CD14-positive monocyte (primary cell): ENCODE measurements at regions not wholly inside any gene's neighbourhood (a gene's known extent, or its start where the extent isn't known, plus 50 kb on each side); places are given as distances from the start of the nearest gene placed in this dataset.

Experiments
- DNase-seq, 3 donors: peaks; one replicate each; pipeline ENCODE4 v3.0.0-alpha.2; 2011 to 2022
- H2AFZ ChIP-seq: 2 replicates; pipeline ENCODE4 v1.6.0; 2012; ENCODE audit warnings: mild to moderate bottlenecking, low read depth, low read length, inconsistent platforms; ENCODE audit not compliant: insufficient read depth, poor library complexity, severe bottlenecking
- H3K27ac ChIP-seq, 2 donors: 1 replicate in 1 of 2; 2 replicates in 1 of 2; pipeline ENCODE4 v1.5.1; 2012 to 2013; ENCODE audit warnings: low read length in 2 of 2, control low read depth in 1 of 2, inconsistent platforms in 1 of 2, low read depth in 1 of 2, mild to moderate bottlenecking in 1 of 2
- H3K27me3 ChIP-seq, 2 donors: one replicate each; pipeline versions ENCODE4 v1.6.0 to v1.6.1; 2011 to 2013; ENCODE audit warnings: low read length in 2 of 2; ENCODE audit not compliant: control insufficient read depth in 2 of 2, insufficient read depth in 2 of 2
- H3K36me3 ChIP-seq, 2 donors: replicated peaks in 1 of 2; 1 replicate in 1 of 2; 2 replicates in 1 of 2; pipeline versions ENCODE4 v1.5.1 to v1.6.1; 2012 to 2013; ENCODE audit warnings: low read length in 2 of 2, control low read depth in 1 of 2, inconsistent platforms in 1 of 2, mild to moderate bottlenecking in 1 of 2; ENCODE audit not compliant: insufficient read depth in 2 of 2, control insufficient read depth in 1 of 2
- H3K4me1 ChIP-seq, 2 donors: 1 replicate in 1 of 2; 2 replicates in 1 of 2; pipeline versions ENCODE4 v1.5.1 to v1.6.1; 2012 to 2013; ENCODE audit warnings: low read length in 2 of 2, control low read depth in 1 of 2, inconsistent platforms in 1 of 2, mild to moderate bottlenecking in 1 of 2, moderate library complexity in 1 of 2; ENCODE audit not compliant: insufficient read depth in 2 of 2, control insufficient read depth in 1 of 2
- H3K4me2 ChIP-seq: replicated peaks from 2 replicates; pipeline ENCODE3; 2012; ENCODE audit warnings: low read length, moderate library complexity, mild to moderate bottlenecking; ENCODE audit not compliant: poor library complexity, severe bottlenecking; ENCODE audit errors: extremely low read depth
- H3K4me3 ChIP-seq, 3 experiments: fragments of 200-600 bp in 1 of 3; sonication (generic) in 1 of 3; replicated peaks in 1 of 3; 1 replicate in 2 of 3; 2 replicates in 1 of 3; pipeline ENCODE4 v1.5.1; 2011 to 2013; ENCODE audit warnings: low read length in 3 of 3, mild to moderate bottlenecking in 3 of 3, control low read depth in 2 of 3, low read depth in 2 of 3, inconsistent platforms in 1 of 3, moderate library complexity in 1 of 3
- H3K79me2 ChIP-seq: 2 replicates; pipeline ENCODE4 v1.6.0; 2012; ENCODE audit warnings: mild to moderate bottlenecking, control low read depth, inconsistent platforms, low read length, moderate library complexity; ENCODE audit not compliant: insufficient read depth
- H3K9ac ChIP-seq: 2 replicates; pipeline ENCODE4 v1.6.0; 2017; ENCODE audit warnings: low read length, mild to moderate bottlenecking; ENCODE audit not compliant: insufficient read depth, poor library complexity, severe bottlenecking
- H3K9me3 ChIP-seq, 2 donors: replicated peaks in 1 of 2; 1 replicate in 1 of 2; 2 replicates in 1 of 2; pipeline versions ENCODE4 v1.5.1 to v1.6.1; 2012 to 2013; ENCODE audit warnings: low read length in 2 of 2, control low read depth in 1 of 2; ENCODE audit not compliant: control insufficient read depth in 1 of 2, insufficient read depth in 1 of 2
- H4K20me1 ChIP-seq: 2 replicates; pipeline ENCODE4 v1.6.0; 2012; ENCODE audit warnings: mild to moderate bottlenecking, low read length, control low read depth, moderate library complexity; ENCODE audit not compliant: insufficient read depth
- H3K27ac Mint-ChIP-seq, 7 donors: one replicate each; pipeline ENCODE4 v1.8.0; 2020; ENCODE audit warnings: mild to moderate bottlenecking in 7 of 7, mixed read lengths in 7 of 7, moderate library complexity in 6 of 7, inconsistent platforms in 2 of 7
- H3K27me3 Mint-ChIP-seq, 3 donors: one replicate each; pipeline ENCODE4 v1.8.0; 2021 to 2022; ENCODE audit warnings: low read depth in 3 of 3, mild to moderate bottlenecking in 3 of 3, mixed read lengths in 3 of 3, moderate library complexity in 3 of 3, inconsistent platforms in 1 of 3
- H3K36me3 Mint-ChIP-seq, 2 donors: one replicate each; pipeline ENCODE4 v1.8.0; 2020; ENCODE audit warnings: mixed read lengths in 2 of 2, inconsistent platforms in 1 of 2, mild to moderate bottlenecking in 1 of 2
- H3K4me1 Mint-ChIP-seq: one replicate; pipeline ENCODE4 v1.8.0; 2020; ENCODE audit warnings: mild to moderate bottlenecking, mixed read lengths
- H3K4me3 Mint-ChIP-seq, 2 donors: one replicate each; pipeline ENCODE4 v1.8.0; 2020; ENCODE audit warnings: mild to moderate bottlenecking in 2 of 2, mixed read lengths in 2 of 2, moderate library complexity in 1 of 2
- H3K9me3 Mint-ChIP-seq, 7 donors: one replicate each; pipeline ENCODE4 v1.8.0; 2020 to 2022; ENCODE audit warnings: mixed read lengths in 7 of 7, mild to moderate bottlenecking in 6 of 7, moderate library complexity in 6 of 7, inconsistent platforms in 2 of 7
- CTCF ChIP-seq: fragments of 200-600 bp; IDR thresholded peaks from one replicate; pipeline ENCODE4 v1.8.0; 2022; ENCODE audit warnings: antibody characterized with exemption, mild to moderate bottlenecking
- intact Hi-C, 2 donors: fragments of 100-400 bp; cut with micrococcal nuclease; formaldehyde crosslinking; loops; one replicate each; pipeline versions ENCODE4 v1.15.0 to v1.15.1; 2023

GRCh38 chr7:118525020-118525419 lies 300.5 kb downstream of the ANKRD7 start:
- Histone ChIP-seq H3K4me3 (no peak overlapping the region), H2AFZ (no peak overlapping the region), H4K20me1 (no peaks in the 10 kb centered on the region), H3K9me3 (no peaks in the 10 kb centered on the region), H3K4me1 (no peaks in the 10 kb centered on the region), H3K4me2 (no peak overlapping the region), H3K27me3 (no peaks in the 10 kb centered on the region), H3K9ac (no peak overlapping the region), H3K36me3 (no peaks in the 10 kb centered on the region), H3K27ac (no peak overlapping the region), H3K79me2 (no peaks in the 10 kb centered on the region)
- intact Hi-C loops = no loop called here
- H3K4me3 Mint-ChIP-seq = no peak overlapping the region
- no peak for TF ChIP-seq CTCF
- peaks cover 0 to 2% (median 0%) of the 10 kb centered on the region in 7 donors for H3K9me3 Mint-ChIP-seq
- H3K27ac Mint-ChIP-seq = no peak overlapping the region
- no peaks in the 10 kb centered on the region for H3K4me1 Mint-ChIP-seq
- no peaks in the 10 kb centered on the region for H3K36me3 Mint-ChIP-seq
- peaks cover 1 to 3% (median 2%) of the 10 kb centered on the region in 3 donors for H3K27me3 Mint-ChIP-seq
- no peak for DNase-seq

- Histone ChIP-seq H3K4me1 (no peaks in the 10 kb centered on the region), H3K27ac (no peak overlapping the region), H3K4me2 (no peak overlapping the region), H3K9me3 (no peaks in the 10 kb centered on the region), H4K20me1 (no peaks in the 10 kb centered on the region), H3K9ac (no peak overlapping the region), H2AFZ (no peak overlapping the region), H3K79me2 (no peaks in the 10 kb centered on the region), H3K4me3 (no peak overlapping the region), H3K27me3 (no peaks in the 10 kb centered on the region), H3K36me3 (no peaks in the 10 kb centered on the region)
- H3K9me3 Mint-ChIP-seq = no peaks in the 10 kb centered on the region
- DNase-seq = no peak
- no peaks in the 10 kb centered on the region for H3K36me3 Mint-ChIP-seq
- intact Hi-C loops = no loop called here
- no peak overlapping the region for H3K4me3 Mint-ChIP-seq
- TF ChIP-seq CTCF = no peak
- no peaks in the 10 kb centered on the region for H3K27me3 Mint-ChIP-seq
- no peak overlapping the region for H3K27ac Mint-ChIP-seq
- no peaks in the 10 kb centered on the region for H3K4me1 Mint-ChIP-seq
Observed at GRCh38 chr7:118531566-118531965, 307.1 kb downstream of the ANKRD7 start.
